ENCODE measurements at regions not wholly inside any gene's neighbourhood (a gene's known extent, or its start where the extent isn't known, plus 50 kb on each side); places are given as distances from the start of the nearest gene placed in this dataset.
"Not testable (repeated sequence)": the region's sequence is repeated elsewhere in the genome, so short reads cannot be mapped to it uniquely, and the experiment has no call there.

- no peak for DNase-seq (ENCODE audit: low spot score in 2 of 2)
- 82 to 83% methylated on average over 4 of the region's 4 CpGs for WGBS, 2 donors
- no peak for TF ChIP-seq CTCF (IDR thresholded peaks at IDR 0.05)
- no peak for TF ChIP-seq POLR2A (IDR thresholded peaks at IDR 0.05)
- no peak overlapping the region for H3K4me3 ChIP-seq (ENCODE audit: low read depth, poor library complexity, severe bottlenecking)
- intact Hi-C loops (cut with DNase I; ENCODE audit: low total_unique reads): no loop called here
These were observed 479.1 kb downstream of the MED13L start for GRCh38 chr12:115798309-115798917.

- intact Hi-C loops (cut with DNase I; ENCODE audit: low total_unique reads): no loop called here
- DNase-seq (ENCODE audit: low spot score in 2 of 2): no peak
- 83 to 85% methylated on average over 6 of the region's 6 CpGs for WGBS, 2 donors
- no peak overlapping the region for H3K4me3 ChIP-seq (ENCODE audit: low read depth, poor library complexity, severe bottlenecking)
- no peak for TF ChIP-seq CTCF (IDR thresholded peaks at IDR 0.05)
- TF ChIP-seq POLR2A (IDR thresholded peaks at IDR 0.05): no peak
These were observed 482.8 kb downstream of the MED13L start for GRCh38 chr12:115794659-115795081.

- WGBS, 2 donors: 83 to 88% methylated on average over 4 of the region's 4 CpGs
- intact Hi-C loops (cut with DNase I; ENCODE audit: low total_unique reads): no loop called here
These were observed 486.2 kb downstream of the MED13L start for GRCh38 chr12:115791331-115791730.

GRCh38 chr12:115790526-115790925, 487.0 kb downstream of the MED13L start:
- intact Hi-C loops (cut with DNase I; ENCODE audit: low total_unique reads): no loop called here
- TF ChIP-seq POLR2A (IDR thresholded peaks at IDR 0.05) (no peak), CTCF (IDR thresholded peaks at IDR 0.05) (no peak)
- no peak for DNase-seq (ENCODE audit: low spot score in 2 of 2)
- no peak overlapping the region for H3K4me3 ChIP-seq (ENCODE audit: low read depth, poor library complexity, severe bottlenecking)
- 91 to 94% methylated on average over 1 of the region's 1 CpG for WGBS, 2 donors

More at GRCh38 chr12:115791331-115791730, 486.2 kb downstream of the MED13L start:
- no peak for TF ChIP-seq POLR2A (IDR thresholded peaks at IDR 0.05)
- no peak for TF ChIP-seq CTCF (IDR thresholded peaks at IDR 0.05)
- no peak for DNase-seq (ENCODE audit: low spot score in 2 of 2)
- no peak overlapping the region for H3K4me3 ChIP-seq (ENCODE audit: low read depth, poor library complexity, severe bottlenecking)

GRCh38 chr12:115786490-115786889, 491.0 kb downstream of the MED13L start:
- DNase-seq (ENCODE audit: low spot score in 2 of 2); H3K4me3 ChIP-seq (ENCODE audit: low read depth, poor library complexity, severe bottlenecking); intact Hi-C loops (cut with DNase I; ENCODE audit: low total_unique reads): not testable (repeated sequence)
- 85 to 98% methylated on average over 3 of the region's 3 CpGs for WGBS, 2 donors

- intact Hi-C loops (cut with DNase I; ENCODE audit: low total_unique reads): no loop called here
- 90 to 91% methylated on average over 3 of the region's 3 CpGs for WGBS, 2 donors
- no peak overlapping the region for H3K4me3 ChIP-seq (ENCODE audit: low read depth, poor library complexity, severe bottlenecking)
- DNase-seq (ENCODE audit: low spot score in 2 of 2): no peak
- TF ChIP-seq CTCF (IDR thresholded peaks at IDR 0.05): no peak
- TF ChIP-seq POLR2A (IDR thresholded peaks at IDR 0.05): no peak
These were observed 491.9 kb downstream of the MED13L start for GRCh38 chr12:115785548-115785947.

All from lower leg skin (tissue), 4 donors.